B cell (primary cell): ENCODE measurements at regions not wholly inside any gene's neighbourhood (a gene's known extent, or its start where the extent isn't known, plus 50 kb on each side); places are given as distances from the start of the nearest gene placed in this dataset.

Experiments used
- CTCF ChIP-seq: fragments of 200-600 bp; IDR thresholded peaks from one replicate; pipeline ENCODE4 v1.8.0; 2022; ENCODE audit warnings: antibody characterized with exemption, mild to moderate bottlenecking
- EZH2 ChIP-seq: IDR thresholded peaks from 2 replicates; pipeline ENCODE4 v1.6.1; 2012; ENCODE audit warnings: borderline replicate concordance, low read depth, mild to moderate bottlenecking, moderate library complexity, low read length; ENCODE audit not compliant: insufficient read depth, poor library complexity, severe bottlenecking

GRCh38 chr15:91609231-91609630 lies 244.3 kb upstream of the SLCO3A1 start:
- TF ChIP-seq CTCF (no peak), EZH2 (no peak)
